GM23338 (cell line): ENCODE measurements at regions not wholly inside any gene's neighbourhood (a gene's known extent, or its start where the extent isn't known, plus 50 kb on each side); places are given as distances from the start of the nearest gene placed in this dataset.

Experiments used
- ATAC-seq: fragments of 200-7000 bp; cut with Tn5 transposase; 3 replicates; pipeline ENCODE4 v1.9.1; 2020
- DNase-seq: peaks from one replicate; pipeline ENCODE4 v3.0.0-alpha.2; 2015; ENCODE audit warnings: low spot score
- H2AFZ ChIP-seq: fragments of 200-600 bp; sonication (generic); 2 replicates; pipeline ENCODE4 v1.8.0; 2016; ENCODE audit warnings: antibody characterized with exemption, mild to moderate bottlenecking, moderate library complexity
- H3F3A ChIP-seq: fragments of 200-600 bp; sonication (generic); replicated peaks from 2 replicates; pipeline ENCODE4 v1.8.0; 2017; ENCODE audit warnings: antibody characterized with exemption, mixed run types, low read depth
- H3K27ac ChIP-seq: fragments of 200-600 bp; sonication (generic); 2 replicates; pipeline ENCODE4 v1.6.1; 2016; ENCODE audit warnings: low read depth
- H3K27me3 ChIP-seq: fragments of 200-600 bp; sonication (generic); 2 replicates; pipeline ENCODE4 v1.8.0; 2016; ENCODE audit warnings: mild to moderate bottlenecking, mixed run types, moderate library complexity; ENCODE audit not compliant: insufficient read depth
- H3K36me3 ChIP-seq: fragments of 200-600 bp; sonication (generic); 2 replicates; pipeline ENCODE4 v1.8.0; 2016; ENCODE audit warnings: mild to moderate bottlenecking; ENCODE audit not compliant: insufficient read depth
- H3K4me1 ChIP-seq: fragments of 200-600 bp; sonication (generic); 2 replicates; pipeline ENCODE4 v1.8.0; 2016; ENCODE audit warnings: mild to moderate bottlenecking, moderate library complexity; ENCODE audit not compliant: insufficient read depth
- H3K4me2 ChIP-seq: fragments of 200-600 bp; sonication (generic); 2 replicates; pipeline ENCODE4 v1.7.1; 2017; ENCODE audit warnings: mixed run types
- H3K4me3 ChIP-seq: fragments of 200-600 bp; sonication (generic); 2 replicates; pipeline ENCODE4 v1.6.1; 2016; ENCODE audit warnings: mixed run types
- H3K79me2 ChIP-seq: fragments of 200-600 bp; sonication (generic); replicated peaks from 2 replicates; pipeline ENCODE4 v1.8.0; 2017; ENCODE audit warnings: mild to moderate bottlenecking; ENCODE audit not compliant: insufficient read depth
- H3K9me2 ChIP-seq: fragments of 200-600 bp; sonication (generic); 2 replicates; pipeline ENCODE4 v1.8.0; 2017; ENCODE audit not compliant: insufficient read depth
- H4K20me1 ChIP-seq: fragments of 200-600 bp; sonication (generic); replicated peaks from 2 replicates; pipeline ENCODE4 v1.8.0; 2017; ENCODE audit warnings: mild to moderate bottlenecking; ENCODE audit not compliant: insufficient read depth
- H3K27ac Mint-ChIP-seq: 2 replicates; pipeline ENCODE4 v1.8.0; 2020; ENCODE audit warnings: inconsistent platforms, mild to moderate bottlenecking, moderate library complexity, mixed read lengths
- H3K27me3 Mint-ChIP-seq: 3 replicates; pipeline ENCODE4 v1.8.0; 2022; ENCODE audit warnings: low read depth, mild to moderate bottlenecking, moderate library complexity, mixed read lengths, inconsistent platforms; ENCODE audit not compliant: insufficient read depth, poor library complexity
- H3K36me3 Mint-ChIP-seq: 3 replicates; pipeline ENCODE4 v1.8.0; 2021; ENCODE audit warnings: low read depth, mild to moderate bottlenecking, inconsistent platforms, moderate library complexity, mixed read lengths
- H3K4me1 Mint-ChIP-seq: 3 replicates; pipeline ENCODE4 v1.8.0; 2020; ENCODE audit warnings: mild to moderate bottlenecking, inconsistent platforms, mixed read lengths
- H3K4me3 Mint-ChIP-seq: 3 replicates; pipeline ENCODE4 v1.8.0; 2021; ENCODE audit warnings: moderate library complexity, mild to moderate bottlenecking, inconsistent platforms, mixed read lengths
- H3K9me3 Mint-ChIP-seq: 3 replicates; pipeline ENCODE4 v1.8.0; 2020; ENCODE audit warnings: moderate library complexity, mild to moderate bottlenecking, inconsistent platforms, mixed read lengths
- CREB1 ChIP-seq: fragments of 250-450 bp; sonication (Bioruptor Pico); IDR thresholded peaks from 2 replicates; pipeline ENCODE4 v1.5.0; 2020; ENCODE audit warnings: low read depth, mild to moderate bottlenecking, moderate library complexity
- CTCF ChIP-seq, 2 experiments: fragments of 200-600 bp in 1 of 2; sonication (generic) in 1 of 2; conservative IDR thresholded peaks; 2 replicates each; pipeline versions ENCODE4 v1.5.1 to v1.6.1; 2016 to 2017; ENCODE audit warnings: antibody characterized with exemption in 2 of 2, low read depth in 2 of 2, mild to moderate bottlenecking in 2 of 2, moderate library complexity in 1 of 2
- ETS1 ChIP-seq: IDR thresholded peaks from 2 replicates; pipeline ENCODE4 v1.6.1; 2016; ENCODE audit warnings: antibody characterized with exemption
- EZH2 ChIP-seq: fragments of 200-600 bp; sonication (generic); IDR thresholded peaks from one replicate; pipeline ENCODE4 v1.8.0; 2017; ENCODE audit warnings: antibody characterized with exemption, mild to moderate bottlenecking, low read depth; ENCODE audit not compliant: unreplicated experiment
- EZH2phosphoT487 ChIP-seq: fragments of 200-600 bp; sonication (generic); IDR thresholded peaks from one replicate; pipeline ENCODE4 v1.8.1; 2018; ENCODE audit warnings: antibody characterized with exemption; ENCODE audit not compliant: unreplicated experiment
- JUNB ChIP-seq: IDR thresholded peaks from one replicate; pipeline ENCODE4 v1.6.1; 2016; ENCODE audit warnings: antibody characterized with exemption; ENCODE audit not compliant: unreplicated experiment
- NANOG ChIP-seq: IDR thresholded peaks from 2 replicates; pipeline ENCODE4 v1.6.1; 2016; ENCODE audit warnings: antibody characterized with exemption, borderline replicate concordance
- POLR2AphosphoS5 ChIP-seq: IDR thresholded peaks from 2 replicates; pipeline ENCODE4 v1.6.1; 2016; ENCODE audit warnings: antibody characterized with exemption, low read depth
- STAT1 ChIP-seq: IDR thresholded peaks from one replicate; pipeline ENCODE4 v1.6.1; 2016; ENCODE audit warnings: antibody characterized with exemption; ENCODE audit not compliant: unreplicated experiment
- ZNF114 ChIP-seq: fragments of 250-450 bp; sonication (Bioruptor Pico); IDR thresholded peaks from 2 replicates; pipeline ENCODE4 v1.5.0; 2020; ENCODE audit warnings: mild to moderate bottlenecking, moderate library complexity
- ZNF331 ChIP-seq: fragments of 250-450 bp; sonication (Bioruptor Pico); IDR thresholded peaks from 2 replicates; pipeline ENCODE4 v1.5.0; 2020; ENCODE audit warnings: low read depth, mild to moderate bottlenecking, moderate library complexity
- TF ChIP-seq, protein P1 (sequence below): IDR thresholded peaks from one replicate; pipeline ENCODE4 v1.6.1; 2018; ENCODE audit warnings: antibody characterized with exemption; ENCODE audit not compliant: unreplicated experiment
- TF ChIP-seq, protein P2 (sequence below): fragments of 250-450 bp; sonication (Bioruptor Pico); IDR thresholded peaks from 2 replicates; pipeline ENCODE4 v1.5.0; 2020; ENCODE audit warnings: mild to moderate bottlenecking, moderate library complexity

- no peak overlapping the region for H3K4me3 Mint-ChIP-seq
- no peak overlapping the region for H3K27ac ChIP-seq
- H4K20me1 ChIP-seq, result no peaks in the 10 kb centered on the region
Measured at GRCh38 chr18:22484471-22484870, 66.8 kb upstream of the CTAGE1 start.

More at GRCh38 chr18:22484471-22484870, 66.8 kb upstream of the CTAGE1 start:
- Histone ChIP-seq H3K4me1 (no peaks in the 10 kb centered on the region), H3F3A (no peaks in the 10 kb centered on the region), H3K36me3 (no peaks in the 10 kb centered on the region), H3K4me3 (no peak overlapping the region), H3K9me2 (0 out of 2 replicates have a peak, but pooled peaks cover 7% of the 10 kb centered on the region), H2AFZ (no peak overlapping the region), H3K27me3 (no peaks in the 10 kb centered on the region), H3K4me2 (no peak overlapping the region), H3K79me2 (no peaks in the 10 kb centered on the region)
- DNase-seq (no peak), ATAC-seq (no peak)
- Mint-ChIP-seq H3K9me3 (no peaks in the 10 kb centered on the region), H3K4me1 (peaks cover 5% of the 10 kb centered on the region), H3K36me3 (no peaks in the 10 kb centered on the region), H3K27ac (no peak overlapping the region), H3K27me3 (peaks cover 2% of the 10 kb centered on the region)
- TF ChIP-seq ETS1 (no peak), POLR2AphosphoS5 (no peak), EZH2 (no peak), EZH2phosphoT487 (no peak), STAT1 (no peak), CREB1 (CRISPR knock-in tag) (no peak), CTCF (conservative IDR thresholded peaks at IDR 0.05; ENCODE audit: low read depth in 2 of 2) (no peak), JUNB (no peak), NANOG (no peak), ZNF114 (no peak), ZNF331 (no peak)
- TF ChIP-seq, protein P1, sequence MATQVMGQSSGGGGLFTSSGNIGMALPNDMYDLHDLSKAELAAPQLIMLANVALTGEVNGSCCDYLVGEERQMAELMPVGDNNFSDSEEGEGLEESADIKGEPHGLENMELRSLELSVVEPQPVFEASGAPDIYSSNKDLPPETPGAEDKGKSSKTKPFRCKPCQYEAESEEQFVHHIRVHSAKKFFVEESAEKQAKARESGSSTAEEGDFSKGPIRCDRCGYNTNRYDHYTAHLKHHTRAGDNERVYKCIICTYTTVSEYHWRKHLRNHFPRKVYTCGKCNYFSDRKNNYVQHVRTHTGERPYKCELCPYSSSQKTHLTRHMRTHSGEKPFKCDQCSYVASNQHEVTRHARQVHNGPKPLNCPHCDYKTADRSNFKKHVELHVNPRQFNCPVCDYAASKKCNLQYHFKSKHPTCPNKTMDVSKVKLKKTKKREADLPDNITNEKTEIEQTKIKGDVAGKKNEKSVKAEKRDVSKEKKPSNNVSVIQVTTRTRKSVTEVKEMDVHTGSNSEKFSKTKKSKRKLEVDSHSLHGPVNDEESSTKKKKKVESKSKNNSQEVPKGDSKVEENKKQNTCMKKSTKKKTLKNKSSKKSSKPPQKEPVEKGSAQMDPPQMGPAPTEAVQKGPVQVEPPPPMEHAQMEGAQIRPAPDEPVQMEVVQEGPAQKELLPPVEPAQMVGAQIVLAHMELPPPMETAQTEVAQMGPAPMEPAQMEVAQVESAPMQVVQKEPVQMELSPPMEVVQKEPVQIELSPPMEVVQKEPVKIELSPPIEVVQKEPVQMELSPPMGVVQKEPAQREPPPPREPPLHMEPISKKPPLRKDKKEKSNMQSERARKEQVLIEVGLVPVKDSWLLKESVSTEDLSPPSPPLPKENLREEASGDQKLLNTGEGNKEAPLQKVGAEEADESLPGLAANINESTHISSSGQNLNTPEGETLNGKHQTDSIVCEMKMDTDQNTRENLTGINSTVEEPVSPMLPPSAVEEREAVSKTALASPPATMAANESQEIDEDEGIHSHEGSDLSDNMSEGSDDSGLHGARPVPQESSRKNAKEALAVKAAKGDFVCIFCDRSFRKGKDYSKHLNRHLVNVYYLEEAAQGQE, result no peak
- TF ChIP-seq, protein P2, sequence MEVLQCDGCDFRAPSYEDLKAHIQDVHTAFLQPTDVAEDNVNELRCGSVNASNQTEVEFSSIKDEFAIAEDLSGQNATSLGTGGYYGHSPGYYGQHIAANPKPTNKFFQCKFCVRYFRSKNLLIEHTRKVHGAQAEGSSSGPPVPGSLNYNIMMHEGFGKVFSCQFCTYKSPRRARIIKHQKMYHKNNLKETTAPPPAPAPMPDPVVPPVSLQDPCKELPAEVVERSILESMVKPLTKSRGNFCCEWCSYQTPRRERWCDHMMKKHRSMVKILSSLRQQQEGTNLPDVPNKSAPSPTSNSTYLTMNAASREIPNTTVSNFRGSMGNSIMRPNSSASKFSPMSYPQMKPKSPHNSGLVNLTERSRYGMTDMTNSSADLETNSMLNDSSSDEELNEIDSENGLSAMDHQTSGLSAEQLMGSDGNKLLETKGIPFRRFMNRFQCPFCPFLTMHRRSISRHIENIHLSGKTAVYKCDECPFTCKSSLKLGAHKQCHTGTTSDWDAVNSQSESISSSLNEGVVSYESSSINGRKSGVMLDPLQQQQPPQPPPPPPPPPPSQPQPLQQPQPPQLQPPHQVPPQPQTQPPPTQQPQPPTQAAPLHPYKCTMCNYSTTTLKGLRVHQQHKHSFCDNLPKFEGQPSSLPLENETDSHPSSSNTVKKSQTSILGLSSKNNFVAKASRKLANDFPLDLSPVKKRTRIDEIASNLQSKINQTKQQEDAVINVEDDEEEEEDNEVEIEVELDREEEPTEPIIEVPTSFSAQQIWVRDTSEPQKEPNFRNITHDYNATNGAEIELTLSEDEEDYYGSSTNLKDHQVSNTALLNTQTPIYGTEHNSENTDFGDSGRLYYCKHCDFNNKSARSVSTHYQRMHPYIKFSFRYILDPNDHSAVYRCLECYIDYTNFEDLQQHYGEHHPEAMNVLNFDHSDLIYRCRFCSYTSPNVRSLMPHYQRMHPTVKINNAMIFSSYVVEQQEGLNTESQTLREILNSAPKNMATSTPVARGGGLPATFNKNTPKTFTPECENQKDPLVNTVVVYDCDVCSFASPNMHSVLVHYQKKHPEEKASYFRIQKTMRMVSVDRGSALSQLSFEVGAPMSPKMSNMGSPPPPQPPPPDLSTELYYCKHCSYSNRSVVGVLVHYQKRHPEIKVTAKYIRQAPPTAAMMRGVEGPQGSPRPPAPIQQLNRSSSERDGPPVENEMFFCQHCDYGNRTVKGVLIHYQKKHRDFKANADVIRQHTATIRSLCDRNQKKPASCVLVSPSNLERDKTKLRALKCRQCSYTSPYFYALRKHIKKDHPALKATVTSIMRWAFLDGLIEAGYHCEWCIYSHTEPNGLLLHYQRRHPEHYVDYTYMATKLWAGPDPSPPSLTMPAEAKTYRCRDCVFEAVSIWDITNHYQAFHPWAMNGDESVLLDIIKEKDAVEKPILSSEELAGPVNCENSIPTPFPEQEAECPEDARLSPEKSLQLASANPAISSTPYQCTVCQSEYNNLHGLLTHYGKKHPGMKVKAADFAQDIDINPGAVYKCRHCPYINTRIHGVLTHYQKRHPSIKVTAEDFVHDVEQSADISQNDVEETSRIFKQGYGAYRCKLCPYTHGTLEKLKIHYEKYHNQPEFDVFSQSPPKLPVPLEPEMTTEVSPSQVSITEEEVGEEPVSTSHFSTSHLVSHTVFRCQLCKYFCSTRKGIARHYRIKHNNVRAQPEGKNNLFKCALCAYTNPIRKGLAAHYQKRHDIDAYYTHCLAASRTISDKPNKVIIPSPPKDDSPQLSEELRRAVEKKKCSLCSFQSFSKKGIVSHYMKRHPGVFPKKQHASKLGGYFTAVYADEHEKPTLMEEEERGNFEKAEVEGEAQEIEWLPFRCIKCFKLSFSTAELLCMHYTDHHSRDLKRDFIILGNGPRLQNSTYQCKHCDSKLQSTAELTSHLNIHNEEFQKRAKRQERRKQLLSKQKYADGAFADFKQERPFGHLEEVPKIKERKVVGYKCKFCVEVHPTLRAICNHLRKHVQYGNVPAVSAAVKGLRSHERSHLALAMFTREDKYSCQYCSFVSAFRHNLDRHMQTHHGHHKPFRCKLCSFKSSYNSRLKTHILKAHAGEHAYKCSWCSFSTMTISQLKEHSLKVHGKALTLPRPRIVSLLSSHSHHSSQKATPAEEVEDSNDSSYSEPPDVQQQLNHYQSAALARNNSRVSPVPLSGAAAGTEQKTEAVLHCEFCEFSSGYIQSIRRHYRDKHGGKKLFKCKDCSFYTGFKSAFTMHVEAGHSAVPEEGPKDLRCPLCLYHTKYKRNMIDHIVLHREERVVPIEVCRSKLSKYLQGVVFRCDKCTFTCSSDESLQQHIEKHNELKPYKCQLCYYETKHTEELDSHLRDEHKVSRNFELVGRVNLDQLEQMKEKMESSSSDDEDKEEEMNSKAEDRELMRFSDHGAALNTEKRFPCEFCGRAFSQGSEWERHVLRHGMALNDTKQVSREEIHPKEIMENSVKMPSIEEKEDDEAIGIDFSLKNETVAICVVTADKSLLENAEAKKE (CRISPR knock-in tag), result no peak
